Neural cell (in vitro differentiated cells): ENCODE measurements at regions not wholly inside any gene's neighbourhood (a gene's known extent, or its start where the extent isn't known, plus 50 kb on each side); places are given as distances from the start of the nearest gene placed in this dataset.

Source experiments
- H2AFZ ChIP-seq: fragments of 200-600, 300-800 bp; sonication (generic), shearing (Covaris generic); 2 replicates; pipeline ENCODE4 v1.6.0; 2014; ENCODE audit warnings: low read depth, mild to moderate bottlenecking, antibody characterized with exemption, low read length, moderate library complexity
- H3F3A ChIP-seq: fragments of 200-600 bp; shearing (Covaris generic); 2 replicates; pipeline ENCODE4 v1.6.1; 2016; ENCODE audit warnings: mild to moderate bottlenecking, moderate library complexity, mixed read lengths, antibody characterized with exemption, low read length; ENCODE audit not compliant: insufficient read depth, poor library complexity, severe bottlenecking
- H3K27ac ChIP-seq: fragments of 200-600, 300-800 bp; sonication (generic), shearing (Covaris generic); 2 replicates; pipeline ENCODE4 v1.5.1; 2014; ENCODE audit warnings: mild to moderate bottlenecking, low read length, moderate library complexity
- H3K27me3 ChIP-seq: fragments of 300-800, 200-600 bp; sonication (generic), shearing (Covaris generic); 2 replicates; pipeline ENCODE4 v1.6.0; 2014; ENCODE audit warnings: mild to moderate bottlenecking, low read depth, low read length, moderate library complexity; ENCODE audit not compliant: insufficient read depth
- H3K36me3 ChIP-seq: fragments of 300-800, 200-600 bp; sonication (generic), shearing (Covaris generic); 2 replicates; pipeline ENCODE4 v1.5.1; 2014; ENCODE audit warnings: mild to moderate bottlenecking, antibody characterized with exemption, low read length, moderate library complexity; ENCODE audit not compliant: insufficient read depth
- H3K4me2 ChIP-seq: fragments of 300-800, 200-600 bp; sonication (generic), shearing (Covaris generic); 2 replicates; pipeline ENCODE4 v1.6.0; 2014; ENCODE audit warnings: mild to moderate bottlenecking, low read length
- H3K4me3 ChIP-seq: fragments of 300-800, 200-600 bp; sonication (generic), shearing (Covaris generic); 2 replicates; pipeline ENCODE4 v1.5.1; 2014; ENCODE audit warnings: mild to moderate bottlenecking, low read length, moderate library complexity
- H3K79me2 ChIP-seq: fragments of 200-600 bp; shearing (Covaris generic); replicated peaks from 2 replicates; pipeline ENCODE4 v1.6.0; 2014; ENCODE audit warnings: mild to moderate bottlenecking, low read length, moderate library complexity; ENCODE audit not compliant: insufficient read depth
- H3K9ac ChIP-seq: fragments of 300-800, 200-600 bp; sonication (generic), shearing (Covaris generic); 2 replicates; pipeline ENCODE4 v1.6.1; 2016; ENCODE audit warnings: mild to moderate bottlenecking, low read length, mixed read lengths
- H3K9me2 ChIP-seq: fragments of 200-600 bp; shearing (Covaris generic); 2 replicates; pipeline ENCODE4 v1.6.1; 2016; ENCODE audit warnings: mild to moderate bottlenecking, low read length, mixed read lengths; ENCODE audit not compliant: insufficient read depth
- H3K9me3 ChIP-seq: fragments of 200-600, 300-800 bp; sonication (generic), shearing (Covaris generic); 2 replicates; pipeline ENCODE4 v1.6.1; 2016; ENCODE audit warnings: mild to moderate bottlenecking, mixed run types, low read length, moderate library complexity, mixed read lengths
- H4K20me1 ChIP-seq: fragments of 200-600 bp; shearing (Covaris generic); 2 replicates; pipeline ENCODE4 v1.6.1; 2016; ENCODE audit warnings: mild to moderate bottlenecking, mixed run types; ENCODE audit not compliant: insufficient read depth
- CTCF ChIP-seq: fragments of 450-650 bp; IDR thresholded peaks from 2 replicates; pipeline ENCODE4 v1.5.1; 2014; ENCODE audit warnings: antibody characterized with exemption, mild to moderate bottlenecking, moderate library complexity; ENCODE audit not compliant: poor library complexity, severe bottlenecking
- EP300 ChIP-seq: fragments of 450-650 bp; conservative IDR thresholded peaks from 2 replicates; pipeline ENCODE4 v1.6.1; 2014; ENCODE audit warnings: antibody characterized with exemption, mild to moderate bottlenecking, moderate library complexity; ENCODE audit not compliant: poor library complexity, severe bottlenecking
- EZH2 ChIP-seq: fragments of 200-600, 300-800 bp; shearing (Covaris generic), sonication (generic); IDR thresholded peaks from 2 replicates; pipeline ENCODE4 v1.6.1; 2014; ENCODE audit warnings: antibody characterized with exemption, low read length, borderline replicate concordance, mild to moderate bottlenecking; ENCODE audit not compliant: insufficient read depth, poor library complexity, severe bottlenecking
- MXI1 ChIP-seq: fragments of 450-650 bp; conservative IDR thresholded peaks from 2 replicates; pipeline ENCODE4 v1.6.1; 2014; ENCODE audit warnings: antibody characterized with exemption, mild to moderate bottlenecking; ENCODE audit not compliant: poor library complexity, severe bottlenecking
- POLR2AphosphoS5 ChIP-seq: IDR thresholded peaks from 2 replicates; pipeline ENCODE4 v1.6.1; 2012
- RAD21 ChIP-seq: fragments of 450-650 bp; conservative IDR thresholded peaks from 2 replicates; pipeline ENCODE4 v1.6.1; 2014; ENCODE audit warnings: antibody characterized with exemption, mild to moderate bottlenecking, moderate library complexity
- SMC3 ChIP-seq: fragments of 450-650 bp; conservative IDR thresholded peaks from 2 replicates; pipeline ENCODE4 v1.6.1; 2014; ENCODE audit warnings: antibody characterized with exemption, mild to moderate bottlenecking, moderate library complexity; ENCODE audit not compliant: poor library complexity
- TAF1 ChIP-seq: IDR thresholded peaks from 2 replicates; pipeline ENCODE4 v1.6.1; 2012; ENCODE audit warnings: low read depth
- TF ChIP-seq, protein P1 (sequence below): IDR thresholded peaks from 2 replicates; pipeline ENCODE4 v1.6.1; 2012; ENCODE audit warnings: borderline replicate concordance

GRCh38 chr5:109937951-109938350, 248.2 kb downstream of the MAN2A1 start:
- Histone ChIP-seq H3K9ac (no peak overlapping the region), H3K36me3 (no peaks in the 10 kb centered on the region), H3K27me3 (no peaks in the 10 kb centered on the region), H3F3A (no peaks in the 10 kb centered on the region), H3K79me2 (no peaks in the 10 kb centered on the region), H3K4me3 (no peak overlapping the region), H3K9me3 (no peaks in the 10 kb centered on the region), H4K20me1 (no peaks in the 10 kb centered on the region), H3K9me2 (no peaks in the 10 kb centered on the region), H3K27ac (no peak overlapping the region), H2AFZ (no peak overlapping the region), H3K4me2 (no peak overlapping the region)
- TF ChIP-seq EZH2 (no peak), EP300 (no peak), RAD21 (no peak), TAF1 (no peak), CTCF (no peak), MXI1 (no peak), POLR2AphosphoS5 (no peak)
- TF ChIP-seq, protein P1, sequence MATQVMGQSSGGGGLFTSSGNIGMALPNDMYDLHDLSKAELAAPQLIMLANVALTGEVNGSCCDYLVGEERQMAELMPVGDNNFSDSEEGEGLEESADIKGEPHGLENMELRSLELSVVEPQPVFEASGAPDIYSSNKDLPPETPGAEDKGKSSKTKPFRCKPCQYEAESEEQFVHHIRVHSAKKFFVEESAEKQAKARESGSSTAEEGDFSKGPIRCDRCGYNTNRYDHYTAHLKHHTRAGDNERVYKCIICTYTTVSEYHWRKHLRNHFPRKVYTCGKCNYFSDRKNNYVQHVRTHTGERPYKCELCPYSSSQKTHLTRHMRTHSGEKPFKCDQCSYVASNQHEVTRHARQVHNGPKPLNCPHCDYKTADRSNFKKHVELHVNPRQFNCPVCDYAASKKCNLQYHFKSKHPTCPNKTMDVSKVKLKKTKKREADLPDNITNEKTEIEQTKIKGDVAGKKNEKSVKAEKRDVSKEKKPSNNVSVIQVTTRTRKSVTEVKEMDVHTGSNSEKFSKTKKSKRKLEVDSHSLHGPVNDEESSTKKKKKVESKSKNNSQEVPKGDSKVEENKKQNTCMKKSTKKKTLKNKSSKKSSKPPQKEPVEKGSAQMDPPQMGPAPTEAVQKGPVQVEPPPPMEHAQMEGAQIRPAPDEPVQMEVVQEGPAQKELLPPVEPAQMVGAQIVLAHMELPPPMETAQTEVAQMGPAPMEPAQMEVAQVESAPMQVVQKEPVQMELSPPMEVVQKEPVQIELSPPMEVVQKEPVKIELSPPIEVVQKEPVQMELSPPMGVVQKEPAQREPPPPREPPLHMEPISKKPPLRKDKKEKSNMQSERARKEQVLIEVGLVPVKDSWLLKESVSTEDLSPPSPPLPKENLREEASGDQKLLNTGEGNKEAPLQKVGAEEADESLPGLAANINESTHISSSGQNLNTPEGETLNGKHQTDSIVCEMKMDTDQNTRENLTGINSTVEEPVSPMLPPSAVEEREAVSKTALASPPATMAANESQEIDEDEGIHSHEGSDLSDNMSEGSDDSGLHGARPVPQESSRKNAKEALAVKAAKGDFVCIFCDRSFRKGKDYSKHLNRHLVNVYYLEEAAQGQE = no peak

GRCh38 chr5:109938453-109938852, 248.7 kb downstream of the MAN2A1 start:
- Histone ChIP-seq H3K9me3 (no peaks in the 10 kb centered on the region), H3K27ac (no peak overlapping the region), H3K79me2 (no peaks in the 10 kb centered on the region), H4K20me1 (no peaks in the 10 kb centered on the region), H2AFZ (no peak overlapping the region), H3K9me2 (no peaks in the 10 kb centered on the region), H3F3A (no peaks in the 10 kb centered on the region), H3K27me3 (no peaks in the 10 kb centered on the region), H3K4me3 (no peak overlapping the region), H3K9ac (no peak overlapping the region), H3K4me2 (no peak overlapping the region), H3K36me3 (no peaks in the 10 kb centered on the region)
- no peak for TF ChIP-seq POLR2AphosphoS5
- TF ChIP-seq RAD21 = no peak

- Histone ChIP-seq H3K9me3 (no peaks in the 10 kb centered on the region), H2AFZ (no peak overlapping the region), H3K36me3 (no peaks in the 10 kb centered on the region), H3K27me3 (no peaks in the 10 kb centered on the region), H3K9ac (no peak overlapping the region), H3K79me2 (no peaks in the 10 kb centered on the region), H3F3A (no peaks in the 10 kb centered on the region), H4K20me1 (no peaks in the 10 kb centered on the region), H3K27ac (no peak overlapping the region), H3K4me3 (no peak overlapping the region), H3K4me2 (no peak overlapping the region), H3K9me2 (no peaks in the 10 kb centered on the region)
- TF ChIP-seq MXI1 (no peak), CTCF (no peak), SMC3 (no peak), EP300 (no peak), RAD21 (no peak), TAF1 (no peak), EZH2 (no peak), POLR2AphosphoS5 (no peak)
- TF ChIP-seq, protein P1 = no peak
These were observed 249.5 kb downstream of the MAN2A1 start for GRCh38 chr5:109939116-109939682.
